Upper lobe of left lung (tissue), 6 donors: ENCODE measurements at regions not wholly inside any gene's neighbourhood (a gene's known extent, or its start where the extent isn't known, plus 50 kb on each side); places are given as distances from the start of the nearest gene placed in this dataset.
A peak's percentile ranks its signal among the peaks of the same experiment; 100 is the strongest.
"Not testable (repeated sequence)": the region's sequence is repeated elsewhere in the genome, so short reads cannot be mapped to it uniquely, and the experiment has no call there.

Experiments
- ATAC-seq, 2 donors: fragments of 200-7000 bp; cut with Tn5 transposase; one replicate each; pipeline ENCODE4 v1.9.1; 2022; ENCODE audit warnings: mild to moderate bottlenecking in 2 of 2, moderate library complexity in 2 of 2; ENCODE audit not compliant: low FRiP score in 2 of 2
- DNase-seq, 2 donors: peaks; one replicate each; pipeline ENCODE4 v3.0.0-alpha.2; 2019 to 2020
- H3K27ac ChIP-seq, 4 donors: fragments of 200-600 bp; sonication (generic); one replicate each; pipeline ENCODE4 v1.5.1; 2016 to 2019
- H3K27me3 ChIP-seq, 4 donors: fragments of 200-600 bp; sonication (generic); one replicate each; pipeline ENCODE4 v1.5.1; 2017 to 2019
- H3K36me3 ChIP-seq, 4 donors: fragments of 200-600 bp; sonication (generic); one replicate each; pipeline ENCODE4 v1.5.1; 2016 to 2019
- H3K4me1 ChIP-seq, 4 donors: fragments of 200-600 bp; sonication (generic); one replicate each; pipeline ENCODE4 v1.5.1; 2018 to 2019
- H3K4me3 ChIP-seq, 4 donors: fragments of 200-600 bp; sonication (generic); one replicate each; pipeline ENCODE4 v1.5.1; 2017 to 2019; ENCODE audit warnings: mild to moderate bottlenecking in 2 of 4, moderate library complexity in 1 of 4
- H3K9me3 ChIP-seq, 4 donors: fragments of 200-600 bp; sonication (generic); one replicate each; pipeline ENCODE4 v1.5.1; 2018 to 2019
- CTCF ChIP-seq, 6 experiments: fragments of 450-650 bp in 4 of 6; fragments of 200-600 bp in 2 of 6; sonication (generic) in 2 of 6; IDR thresholded peaks; one replicate each; pipeline ENCODE4 v1.5.1; 2016 to 2019; ENCODE audit warnings: antibody characterized with exemption in 6 of 6
- EP300 ChIP-seq, 4 donors: sonication (generic); formaldehyde crosslinking; IDR thresholded peaks; one replicate each; pipeline ENCODE4 v1.5.1; 2017; ENCODE audit warnings: antibody characterized with exemption in 4 of 4, control low read depth in 2 of 4
- POLR2A ChIP-seq, 4 donors: fragments of 450-650 bp; IDR thresholded peaks; one replicate each; pipeline ENCODE4 v1.5.1; 2016 to 2017; ENCODE audit warnings: antibody characterized with exemption in 4 of 4, mild to moderate bottlenecking in 2 of 4
- POLR2AphosphoS5 ChIP-seq, 2 donors: sonication (generic); formaldehyde crosslinking; IDR thresholded peaks; one replicate each; pipeline ENCODE4 v1.5.1; 2017; ENCODE audit warnings: antibody characterized with exemption in 2 of 2
- WGBS, 2 donors: methylation state at CpG; one replicate each; pipeline ENCODE4 v1.1.5; 2017 to 2018; 5-methylcytosine and 5-hydroxymethylcytosine counted together
- donor health status: DM: no; HTN: no; CAD: no; lungs with moderate emphysema.
- donor health status: DM: no; HTN: yes; CAD: no; lungs with severe emphysema.

- no peaks in the 10 kb centered on the region for H3K36me3 ChIP-seq
- no peaks in the 10 kb centered on the region for H3K4me1 ChIP-seq
- no peak for ATAC-seq
- H3K27ac ChIP-seq: no peak overlapping the region
- peaks cover 0 to 13% (median 7%) of the 10 kb centered on the region in 4 donors for H3K9me3 ChIP-seq
- no peak for TF ChIP-seq POLR2A (IDR thresholded peaks at IDR 0.05)
- no peak for DNase-seq
- H3K4me3 ChIP-seq: no peak overlapping the region
- no peaks in the 10 kb centered on the region for H3K27me3 ChIP-seq
Observed at GRCh38 chr1:193437785-193438184, 251.4 kb upstream of the B3GALT2 start.

GRCh38 chr1:193437333-193437732 is 250.9 kb upstream of the B3GALT2 start:
- ATAC-seq, H3K27me3 ChIP-seq, H3K4me1 ChIP-seq, H3K27ac ChIP-seq, H3K36me3 ChIP-seq, H3K4me3 ChIP-seq: not testable (repeated sequence)
- H3K9me3 ChIP-seq: peaks cover 0 to 18% (median 11%) of the 10 kb centered on the region in 4 donors
- WGBS, 2 donors: 94 to 95% methylated on average over 12 to 15 of the region's 19 CpGs
- peak in 1 of 2 donors; percentile 76 for DNase-seq

GRCh38 chr1:193435781-193436180 is 249.4 kb upstream of the B3GALT2 start:
- WGBS, 2 donors: 41 to 69% methylated on average over 1 of the region's 1 CpG

GRCh38 chr1:193434319-193434718 is 247.9 kb upstream of the B3GALT2 start:
- no peaks in the 10 kb centered on the region for H3K27me3 ChIP-seq
- peaks cover 0 to 18% (median 11%) of the 10 kb centered on the region in 4 donors for H3K9me3 ChIP-seq
- no peak for ATAC-seq
- 76 to 81% methylated on average over 1 of the region's 1 CpG for WGBS, 2 donors
- TF ChIP-seq POLR2AphosphoS5 (IDR thresholded peaks at IDR 0.05) (no peak), CTCF (IDR thresholded peaks at IDR 0.05) (no peak), POLR2A (IDR thresholded peaks at IDR 0.05) (no peak), EP300 (IDR thresholded peaks at IDR 0.05) (no peak)
- H3K4me3 ChIP-seq: no peak overlapping the region
- no peak overlapping the region for H3K27ac ChIP-seq
- DNase-seq: no peak
- no peaks in the 10 kb centered on the region for H3K36me3 ChIP-seq
- H3K4me1 ChIP-seq: no peaks in the 10 kb centered on the region

More at GRCh38 chr1:193435781-193436180, 249.4 kb upstream of the B3GALT2 start:
- Histone ChIP-seq H3K27me3 (no peaks in the 10 kb centered on the region), H3K4me1 (no peaks in the 10 kb centered on the region), H3K36me3 (no peaks in the 10 kb centered on the region), H3K4me3 (no peak overlapping the region), H3K27ac (no peak overlapping the region), H3K9me3 (peaks cover 0 to 18% (median 11%) of the 10 kb centered on the region in 4 donors)
- ATAC-seq: no peak
- no peak for TF ChIP-seq POLR2A (IDR thresholded peaks at IDR 0.05)
- TF ChIP-seq EP300 (IDR thresholded peaks at IDR 0.05): no peak
- TF ChIP-seq CTCF (IDR thresholded peaks at IDR 0.05): no peak
- no peak for TF ChIP-seq POLR2AphosphoS5 (IDR thresholded peaks at IDR 0.05)
- DNase-seq: no peak

- no peaks in the 10 kb centered on the region for H3K4me1 ChIP-seq
- TF ChIP-seq EP300 (IDR thresholded peaks at IDR 0.05): no peak
- no peaks in the 10 kb centered on the region for H3K36me3 ChIP-seq
- no peak overlapping the region for H3K4me3 ChIP-seq
- DNase-seq (no peak), ATAC-seq (no peak)
- no peak overlapping the region for H3K27ac ChIP-seq
- no peaks in the 10 kb centered on the region for H3K27me3 ChIP-seq
- 90 to 100% methylated on average over 1 of the region's 1 CpG for WGBS, 2 donors
- H3K9me3 ChIP-seq: peaks cover 0 to 18% (median 11%) of the 10 kb centered on the region in 4 donors
Observed at GRCh38 chr1:193433599-193433998, 247.2 kb upstream of the B3GALT2 start.

- H3K27me3 ChIP-seq: no peaks in the 10 kb centered on the region
- WGBS, 2 donors: 94 to 97% methylated on average over 3 of the region's 3 CpGs
- H3K4me1 ChIP-seq: no peaks in the 10 kb centered on the region
- ATAC-seq (no peak), DNase-seq (no peak)
- H3K4me3 ChIP-seq: no peak overlapping the region
- H3K9me3 ChIP-seq: peaks cover 0 to 18% (median 11%) of the 10 kb centered on the region in 4 donors
- TF ChIP-seq POLR2AphosphoS5 (IDR thresholded peaks at IDR 0.05) (no peak), EP300 (IDR thresholded peaks at IDR 0.05) (no peak), CTCF (IDR thresholded peaks at IDR 0.05) (no peak), POLR2A (IDR thresholded peaks at IDR 0.05) (no peak)
- no peak overlapping the region for H3K27ac ChIP-seq
- H3K36me3 ChIP-seq: no peaks in the 10 kb centered on the region
Observed at GRCh38 chr1:193432979-193433587, 246.7 kb upstream of the B3GALT2 start.
